ENCODE measurements at regions not wholly inside any gene's neighbourhood (a gene's known extent, or its start where the extent isn't known, plus 50 kb on each side); places are given as distances from the start of the nearest gene placed in this dataset.
"Not testable (repeated sequence)": the region's sequence is repeated elsewhere in the genome, so short reads cannot be mapped to it uniquely, and the experiment has no call there.

DNA sequence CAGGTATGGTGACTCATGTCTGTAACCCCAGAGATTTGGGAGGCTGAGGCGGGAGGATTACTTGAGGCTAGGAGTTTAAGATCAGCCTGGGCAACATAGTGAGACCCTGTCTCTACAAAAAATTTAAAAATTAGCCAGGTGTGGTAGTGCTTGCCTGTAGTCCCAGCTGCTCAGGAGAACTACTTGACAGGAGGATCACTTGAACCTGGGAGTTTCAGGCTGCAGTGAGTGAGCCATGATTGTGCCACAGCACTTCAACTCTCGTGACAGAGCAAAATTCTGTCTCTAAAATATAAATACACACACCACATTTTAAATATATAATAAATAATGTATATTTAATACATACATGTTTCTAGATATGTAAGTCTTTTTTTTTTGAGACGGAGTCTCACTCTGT is 53.5 kb upstream of the TEX264 start:
- ChIA-PET POLR2A (no interaction called here), CTCF (interaction anchor here (0.6 kb wide), 1 partner anchor 1587 kb away, joined by 5 read pairs; no protein-coding TSS in a partner anchor)
- no peak overlapping the region for H3K4me2 ChIP-seq (replicated peaks; ENCODE audit: low read depth, low read length, poor library complexity, severe bottlenecking)
- peaks cover 9% of the 10 kb centered on the region for H3K4me1 Mint-ChIP-seq
- no peaks in the 10 kb centered on the region for H3K9me3 Mint-ChIP-seq (ENCODE audit: insufficient read depth)
- H3K27ac Mint-ChIP-seq: no peak overlapping the region
- H3K79me2 ChIP-seq (ENCODE audit: control insufficient read depth, insufficient read depth, low read length): peaks cover 36% of the 10 kb centered on the region
- 86% methylated on average over 1 of the region's 3 CpGs for WGBS (ENCODE audit: insufficient coverage)
- H3K4me3 ChIP-seq (ENCODE audit: control extremely low read depth in 1 of 5, extremely low read depth in 1 of 5, insufficient read depth in 1 of 5, low read depth in 2 of 5, low read length in 4 of 5): no peak overlapping the region
- no peaks in the 10 kb centered on the region for H3K9me3 ChIP-seq (ENCODE audit: control extremely low read depth in 1 of 3, control insufficient read depth in 2 of 3, insufficient read depth in 1 of 3, low read length in 2 of 3)
- H3K9ac ChIP-seq (ENCODE audit: low read length): no peak overlapping the region
- no peak overlapping the region for H3K4me3 Mint-ChIP-seq
- H4K20me1 ChIP-seq (ENCODE audit: control insufficient read depth, insufficient read depth, low read length, poor library complexity, severe bottlenecking): peaks cover 15% of the 10 kb centered on the region
- TF ChIP-seq, protein P1, sequence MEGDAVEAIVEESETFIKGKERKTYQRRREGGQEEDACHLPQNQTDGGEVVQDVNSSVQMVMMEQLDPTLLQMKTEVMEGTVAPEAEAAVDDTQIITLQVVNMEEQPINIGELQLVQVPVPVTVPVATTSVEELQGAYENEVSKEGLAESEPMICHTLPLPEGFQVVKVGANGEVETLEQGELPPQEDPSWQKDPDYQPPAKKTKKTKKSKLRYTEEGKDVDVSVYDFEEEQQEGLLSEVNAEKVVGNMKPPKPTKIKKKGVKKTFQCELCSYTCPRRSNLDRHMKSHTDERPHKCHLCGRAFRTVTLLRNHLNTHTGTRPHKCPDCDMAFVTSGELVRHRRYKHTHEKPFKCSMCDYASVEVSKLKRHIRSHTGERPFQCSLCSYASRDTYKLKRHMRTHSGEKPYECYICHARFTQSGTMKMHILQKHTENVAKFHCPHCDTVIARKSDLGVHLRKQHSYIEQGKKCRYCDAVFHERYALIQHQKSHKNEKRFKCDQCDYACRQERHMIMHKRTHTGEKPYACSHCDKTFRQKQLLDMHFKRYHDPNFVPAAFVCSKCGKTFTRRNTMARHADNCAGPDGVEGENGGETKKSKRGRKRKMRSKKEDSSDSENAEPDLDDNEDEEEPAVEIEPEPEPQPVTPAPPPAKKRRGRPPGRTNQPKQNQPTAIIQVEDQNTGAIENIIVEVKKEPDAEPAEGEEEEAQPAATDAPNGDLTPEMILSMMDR (IDR thresholded peaks at IDR 0.05): no peak
- TF ChIP-seq EZH2 (IDR thresholded peaks at IDR 0.05; ENCODE audit: borderline replicate concordance, insufficient read depth, low read depth, low read length, poor library complexity, severe bottlenecking): no peak
- ATAC-seq (ENCODE audit: low read depth) (no peak), DNase-seq (no peak)
- H3K27ac ChIP-seq (ENCODE audit: low read length in 2 of 2): no peak overlapping the region
- H3K27me3 Mint-ChIP-seq: no peaks in the 10 kb centered on the region
- H3K4me1 ChIP-seq (ENCODE audit: control insufficient read depth in 2 of 2, insufficient read depth in 2 of 2, low read length in 2 of 2): no peaks in the 10 kb centered on the region
- H3K27me3 ChIP-seq (replicated peaks in 1 of 4; ENCODE audit: control extremely low read depth in 1 of 4, control insufficient read depth in 3 of 4, insufficient read depth in 4 of 4, low read length in 3 of 4): no peaks in the 10 kb centered on the region
- H3K36me3 ChIP-seq (replicated peaks in 1 of 2; ENCODE audit: control extremely low read depth in 1 of 2, control insufficient read depth in 1 of 2, extremely low read depth in 1 of 2, insufficient read depth in 2 of 2, low read length in 1 of 2): peaks cover 0 to 5% of the 10 kb centered on the region in 2 experiments
- H2AFZ ChIP-seq (ENCODE audit: insufficient read depth, low read depth, low read length, poor library complexity, severe bottlenecking): no peak overlapping the region
- intact Hi-C loops (cut with micrococcal nuclease): no loop called here

DNA sequence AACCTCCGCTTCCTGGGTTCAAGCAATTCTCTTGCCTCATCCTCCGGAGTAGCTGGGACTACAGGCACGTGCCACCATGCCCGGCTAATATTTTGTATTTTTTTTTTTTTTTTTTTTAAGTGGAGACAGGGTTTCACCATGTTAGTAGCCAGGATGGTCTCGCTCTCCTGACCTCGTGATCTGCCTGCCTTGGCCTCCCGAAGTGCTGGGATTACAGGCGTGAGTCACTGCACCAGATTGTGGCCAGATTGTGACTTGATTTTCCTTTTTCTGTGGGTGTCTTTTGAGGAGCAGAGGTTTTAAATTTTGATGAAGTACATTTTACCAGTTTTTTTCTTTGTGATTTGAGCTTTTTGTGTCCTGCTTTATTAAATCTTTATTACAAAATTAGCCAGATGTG is 53.0 kb upstream of the TEX264 start:
- H3K9me3 ChIP-seq (ENCODE audit: control extremely low read depth in 1 of 3, control insufficient read depth in 2 of 3, insufficient read depth in 1 of 3, low read length in 2 of 3); H3K27ac ChIP-seq (ENCODE audit: low read length in 2 of 2); CTCF ChIA-PET; H3K4me3 ChIP-seq (ENCODE audit: control extremely low read depth in 1 of 5, extremely low read depth in 1 of 5, insufficient read depth in 1 of 5, low read depth in 2 of 5, low read length in 4 of 5); H3K27me3 Mint-ChIP-seq; H3K4me1 Mint-ChIP-seq; H3K4me2 ChIP-seq (replicated peaks; ENCODE audit: low read depth, low read length, poor library complexity, severe bottlenecking); H3K27me3 ChIP-seq (replicated peaks in 1 of 4; ENCODE audit: control extremely low read depth in 1 of 4, control insufficient read depth in 3 of 4, insufficient read depth in 4 of 4, low read length in 3 of 4); H3K4me1 ChIP-seq (ENCODE audit: control insufficient read depth in 2 of 2, insufficient read depth in 2 of 2, low read length in 2 of 2); intact Hi-C loops (cut with micrococcal nuclease); H2AFZ ChIP-seq (ENCODE audit: insufficient read depth, low read depth, low read length, poor library complexity, severe bottlenecking); H3K9me3 Mint-ChIP-seq (ENCODE audit: insufficient read depth); ATAC-seq (ENCODE audit: low read depth); POLR2A ChIA-PET; H3K4me3 Mint-ChIP-seq; H3K27ac Mint-ChIP-seq; DNase-seq; H3K36me3 ChIP-seq (replicated peaks in 1 of 2; ENCODE audit: control extremely low read depth in 1 of 2, control insufficient read depth in 1 of 2, extremely low read depth in 1 of 2, insufficient read depth in 2 of 2, low read length in 1 of 2); H3K9ac ChIP-seq (ENCODE audit: low read length): not testable (repeated sequence)
- H4K20me1 ChIP-seq (ENCODE audit: control insufficient read depth, insufficient read depth, low read length, poor library complexity, severe bottlenecking): peaks cover 15% of the 10 kb centered on the region
- 98% methylated on average over 6 of the region's 8 CpGs for WGBS (ENCODE audit: insufficient coverage)
- H3K79me2 ChIP-seq (ENCODE audit: control insufficient read depth, insufficient read depth, low read length): peaks cover 36% of the 10 kb centered on the region
